ENCODE measurements at regions not wholly inside any gene's neighbourhood (a gene's known extent, or its start where the extent isn't known, plus 50 kb on each side); places are given as distances from the start of the nearest gene placed in this dataset.
A peak's percentile ranks its signal among the peaks of the same experiment; 100 is the strongest.
"Not testable (repeated sequence)": the region's sequence is repeated elsewhere in the genome, so short reads cannot be mapped to it uniquely, and the experiment has no call there.

DNA sequence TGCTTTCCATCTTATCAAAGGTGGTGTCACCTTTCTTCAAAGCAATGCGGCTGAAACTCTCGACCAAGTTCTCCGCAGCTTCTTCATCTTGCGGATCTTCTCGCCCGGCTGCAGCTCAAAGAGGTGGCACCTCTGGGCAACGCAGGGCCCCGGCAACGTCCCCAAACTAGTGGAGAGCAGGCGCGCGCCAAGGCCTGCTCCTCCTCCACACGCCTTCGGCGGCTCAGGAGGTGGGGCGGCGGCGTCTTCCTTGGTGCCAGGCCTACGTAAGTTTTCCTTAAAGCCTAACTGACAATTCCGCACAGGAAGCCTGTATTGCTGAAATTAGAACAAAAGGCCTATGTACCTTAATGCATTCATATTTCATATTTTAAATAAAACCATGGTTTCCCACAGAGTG, 112.0 kb downstream of the TMX1 start:
- DNase-seq: no peak

DNA sequence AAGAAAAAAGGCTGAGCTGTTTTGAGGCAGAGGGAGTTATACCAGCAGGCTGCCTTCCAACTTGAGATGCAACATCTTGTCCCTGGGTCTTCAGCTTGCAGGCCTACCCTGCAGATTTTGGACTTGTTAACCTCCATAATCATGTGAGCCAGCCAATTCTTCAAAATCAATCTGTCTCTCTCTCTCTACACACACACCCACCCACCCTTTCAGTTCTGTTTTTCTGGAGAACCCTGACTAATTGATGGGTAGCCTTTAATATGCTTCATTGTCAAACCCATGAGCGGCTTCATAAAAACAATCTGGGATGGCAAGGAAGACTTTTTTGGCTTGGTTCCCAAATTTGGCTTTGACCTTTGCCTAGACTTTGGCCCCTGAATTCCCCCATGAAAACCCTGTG, 113.9 kb downstream of the TMX1 start:
- DNase-seq: no peak

DNA sequence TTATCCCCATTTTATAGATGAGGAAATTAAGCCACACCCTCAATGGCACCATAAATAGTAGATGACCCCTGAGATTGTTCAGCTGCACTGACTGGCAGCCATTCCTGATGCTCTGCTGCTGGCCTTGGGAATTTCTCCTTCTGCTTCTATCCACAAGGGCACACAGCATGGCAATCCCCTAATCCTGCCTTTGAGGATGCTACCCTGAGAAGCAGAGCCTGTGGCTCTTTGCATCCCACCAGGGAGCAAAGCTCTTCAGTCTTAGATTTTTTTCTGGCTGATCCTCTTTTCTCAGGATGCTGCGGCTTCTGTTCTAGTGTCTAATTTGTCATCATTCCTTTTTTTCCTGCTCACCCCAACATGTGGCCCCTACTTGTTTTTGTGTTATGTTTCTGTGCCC, 114.8 kb downstream of the TMX1 start:
- DNase-seq: no peak

DNA sequence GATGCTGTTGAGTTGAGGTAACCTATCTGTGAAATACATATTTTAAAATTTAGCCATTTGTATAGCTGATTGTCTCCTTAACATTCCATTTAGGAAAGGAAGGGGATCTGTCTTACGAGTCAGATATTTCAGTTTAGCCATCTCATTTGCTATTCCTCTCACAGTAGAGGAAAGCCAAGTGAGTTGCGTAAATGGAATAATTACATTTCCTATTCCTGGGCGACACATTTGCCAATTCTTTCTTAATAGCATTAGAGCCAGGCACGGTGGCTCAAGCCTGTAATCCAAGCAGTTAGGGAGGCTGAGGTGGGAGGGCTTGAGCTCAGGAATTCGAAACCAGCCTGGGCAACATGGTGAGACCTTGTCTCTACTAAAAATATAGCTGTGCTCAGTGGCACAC, 116.3 kb downstream of the TMX1 start:
- no peak for DNase-seq

DNA sequence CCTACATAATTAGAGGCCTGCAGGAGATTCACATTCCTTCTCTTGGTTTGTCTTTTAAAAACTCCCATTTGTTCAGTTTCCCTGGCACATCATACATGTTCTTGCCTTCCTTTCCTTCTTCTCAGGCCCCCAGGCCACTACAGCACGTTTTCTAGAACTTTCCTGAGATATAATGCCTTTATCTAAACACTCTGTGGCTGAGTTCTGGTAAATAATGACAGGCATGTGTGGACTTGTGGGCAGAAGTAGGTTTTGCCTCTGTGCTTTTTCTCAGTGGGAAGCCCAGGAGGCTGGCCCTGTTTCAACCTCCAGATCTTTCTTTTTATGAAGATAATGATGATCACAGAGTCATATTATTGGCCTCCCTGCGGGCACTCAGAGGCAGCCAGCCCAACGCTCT, 117.2 kb downstream of the TMX1 start:
- DNase-seq: no peak

DNA sequence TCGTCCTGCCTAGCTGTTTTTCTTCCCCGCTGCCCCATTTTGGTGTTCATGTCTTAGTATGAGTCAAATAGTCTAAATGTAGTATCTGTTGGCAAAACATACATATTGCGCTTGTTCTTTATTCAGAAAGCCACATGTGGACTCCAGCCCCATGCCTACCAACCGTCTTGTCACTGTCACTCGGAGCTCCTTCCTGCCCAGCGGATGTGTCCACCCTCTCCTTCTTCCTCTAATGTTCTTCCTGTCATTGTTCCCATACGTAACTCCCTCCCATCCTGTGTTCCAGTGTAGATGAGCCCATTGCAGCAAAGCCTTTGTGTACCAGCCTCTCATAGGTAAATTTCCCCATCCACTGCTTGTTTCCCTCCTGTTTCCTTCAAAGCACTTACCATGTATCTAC, 120.5 kb downstream of the TMX1 start:
- no peak for DNase-seq

DNA sequence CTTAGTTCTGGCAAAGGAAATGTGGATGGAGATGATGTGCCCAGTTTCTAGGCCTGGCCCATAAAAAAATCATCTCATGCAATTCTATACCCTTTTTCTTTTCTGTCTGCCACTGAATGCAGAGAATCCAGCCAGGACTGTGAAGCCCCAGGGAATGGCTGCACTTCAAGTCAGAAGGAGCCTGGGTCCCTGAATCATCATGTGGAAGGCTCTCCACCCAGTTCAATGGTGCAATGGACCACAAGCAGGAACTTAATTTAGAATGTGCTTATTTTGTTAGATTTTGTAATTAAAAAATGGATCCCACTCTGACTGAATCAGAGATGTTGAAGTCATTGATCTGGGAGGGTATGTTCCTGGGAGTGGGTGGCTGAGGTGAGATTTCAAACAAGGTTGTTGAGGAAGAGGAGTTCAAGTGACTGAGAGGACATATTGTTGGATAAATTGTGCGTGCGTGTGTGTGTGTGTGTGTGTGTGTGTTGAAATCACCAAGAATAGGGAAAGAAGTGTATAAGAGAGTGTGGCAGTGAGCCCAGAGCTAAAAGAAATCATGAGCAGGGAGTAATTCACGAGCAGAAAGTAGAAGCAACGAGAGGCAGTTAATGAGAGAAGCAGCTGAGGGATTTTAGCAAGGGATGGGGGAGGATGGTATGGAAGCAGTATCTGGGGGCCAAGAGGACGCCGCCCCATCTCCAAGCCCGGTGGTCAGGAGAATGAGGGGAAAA, 125.4 kb downstream of the TMX1 start:
- DNase-seq: no peak

DNA sequence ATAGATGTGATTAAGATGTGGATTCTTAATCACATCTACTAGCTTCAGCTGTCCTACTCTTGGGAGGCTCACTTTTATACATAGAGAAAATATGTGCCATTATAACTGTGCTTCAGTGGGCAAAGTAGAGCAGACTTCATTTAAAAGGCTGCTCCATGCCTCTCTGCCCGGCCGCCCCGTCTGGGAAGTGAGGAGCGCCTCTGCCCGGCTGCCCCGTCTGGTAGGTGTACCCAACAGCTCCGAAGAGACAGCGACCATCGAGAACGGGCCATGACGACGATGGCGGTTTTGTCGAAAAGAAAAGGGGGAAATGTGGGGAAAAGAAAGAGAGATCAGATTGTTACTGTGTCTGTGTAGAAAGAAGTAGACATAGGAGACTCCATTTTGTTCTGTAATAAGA, 126.4 kb downstream of the TMX1 start:
- DNase-seq: not testable (repeated sequence)

DNA sequence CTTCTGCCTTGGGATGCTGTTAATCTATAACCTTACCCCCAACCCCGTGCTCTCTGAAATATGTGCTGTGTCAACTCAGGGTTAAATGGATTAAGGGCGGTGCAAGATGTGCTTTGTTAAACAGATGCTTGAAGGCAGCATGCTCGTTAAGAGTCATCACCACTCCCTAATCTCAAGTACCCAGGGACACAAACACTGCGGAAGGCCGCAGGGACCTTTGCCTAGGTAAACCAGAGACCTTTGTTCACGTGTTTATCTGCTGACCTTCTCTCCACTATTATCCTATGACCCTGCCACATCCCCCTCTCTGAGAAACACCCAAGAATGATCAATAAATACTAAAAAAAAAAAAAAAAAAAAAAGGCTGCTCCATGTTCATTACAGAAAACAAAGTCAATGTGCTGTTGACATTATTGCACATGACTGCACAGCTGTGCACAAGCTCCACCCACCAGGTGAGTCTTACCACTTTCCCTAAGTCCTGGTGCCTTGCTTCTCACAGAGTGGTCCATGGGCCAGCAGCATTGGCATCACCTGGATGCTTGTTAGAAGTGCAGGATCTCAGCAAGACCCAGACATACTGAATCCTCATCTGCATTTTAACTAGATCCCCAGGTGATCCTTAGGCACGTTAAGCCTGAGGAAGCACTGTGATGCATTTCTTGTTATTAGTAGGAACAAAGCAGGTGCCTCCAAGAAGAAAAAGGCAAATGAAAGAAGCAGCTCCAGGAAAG, 127.0 kb downstream of the TMX1 start:
- DNase-seq: not testable (repeated sequence)

DNA sequence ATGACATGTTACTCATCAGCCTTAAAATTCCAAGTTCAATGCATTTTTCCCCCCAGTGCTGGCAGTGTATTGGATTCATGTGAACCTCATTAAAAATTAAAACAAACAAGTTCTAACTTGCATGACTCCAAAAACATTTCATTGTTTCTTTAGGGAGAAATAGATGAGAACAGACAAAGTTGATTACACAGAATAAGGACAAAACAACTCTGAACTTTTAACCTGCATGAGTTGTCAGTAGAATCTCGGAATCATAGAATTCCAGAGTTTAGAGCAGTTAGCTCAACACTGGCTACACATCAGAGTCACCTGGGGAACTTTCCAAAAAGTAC, 127.5 kb downstream of the TMX1 start:
- no peak for DNase-seq

DNA sequence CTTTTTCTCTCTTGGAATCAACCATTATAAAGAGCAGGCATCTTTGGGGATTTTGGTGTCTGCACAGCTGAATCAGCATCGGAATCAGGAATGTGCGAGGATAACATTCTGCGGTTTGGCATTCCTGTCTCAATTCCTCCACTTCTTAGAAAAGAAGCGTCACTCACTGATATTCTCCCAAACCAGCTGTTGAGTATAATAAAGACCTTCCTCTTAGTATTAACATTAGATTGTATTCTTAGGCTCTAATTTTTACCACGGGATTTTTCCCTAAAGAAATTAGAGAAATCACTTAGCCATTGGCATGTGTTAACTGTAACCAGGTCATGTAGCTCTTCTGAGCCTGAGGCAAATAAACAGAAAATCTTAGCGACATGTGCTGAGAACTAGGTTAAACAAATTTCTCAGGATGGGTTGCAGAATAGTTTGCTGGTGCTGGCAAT, 128.7 kb downstream of the TMX1 start:
- no peak for DNase-seq

DNA sequence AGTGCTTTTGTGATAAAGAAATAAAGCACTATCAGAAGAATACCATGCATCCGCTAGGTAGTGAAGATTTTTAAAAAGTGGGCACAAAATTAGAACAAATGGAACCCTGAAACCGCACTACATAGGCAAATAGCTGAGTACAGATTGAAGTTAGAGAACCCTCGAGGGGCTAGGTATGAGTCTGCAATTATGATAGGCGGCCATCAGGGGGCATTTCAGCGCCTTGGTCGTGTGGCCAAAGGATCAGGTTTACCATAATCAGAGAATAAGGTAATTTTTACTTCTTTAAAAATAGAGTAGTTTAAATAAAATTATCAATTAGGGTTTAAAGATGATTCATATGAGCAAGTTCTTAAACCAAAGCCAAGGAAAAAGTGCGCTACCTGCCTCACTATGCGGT, 129.8 kb downstream of the TMX1 start:
- DNase-seq: peak; percentile 15

DNA sequence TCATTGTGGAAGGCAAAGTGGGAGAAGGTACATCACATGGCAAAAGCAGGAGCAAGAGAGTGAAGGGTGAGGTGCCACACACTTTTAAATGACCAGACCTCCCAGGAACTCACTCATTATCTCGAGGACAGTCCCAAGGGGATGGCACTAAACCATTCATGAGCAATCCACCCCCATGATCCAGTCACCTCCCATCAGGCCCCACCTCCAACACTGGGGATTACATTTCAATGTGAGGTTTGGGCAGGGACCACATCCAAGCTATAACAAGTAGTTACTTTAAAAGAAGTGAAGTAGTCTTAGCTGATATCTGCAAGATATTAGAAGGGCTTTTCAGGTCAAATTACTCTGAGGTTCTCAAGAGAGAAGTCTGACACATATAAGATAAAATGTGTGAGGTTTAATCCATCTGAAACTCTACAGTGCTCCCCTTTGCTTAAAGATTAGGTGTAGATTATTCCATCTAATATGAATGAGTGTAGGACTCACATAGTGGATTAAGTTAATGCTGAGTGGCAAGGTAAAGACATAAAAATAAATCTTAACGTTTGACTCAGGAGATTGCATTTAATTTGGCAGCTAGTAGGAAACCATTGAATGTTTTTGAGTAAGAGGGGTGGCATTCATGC, 130.8 kb downstream of the TMX1 start:
- DNase-seq: no peak

DNA sequence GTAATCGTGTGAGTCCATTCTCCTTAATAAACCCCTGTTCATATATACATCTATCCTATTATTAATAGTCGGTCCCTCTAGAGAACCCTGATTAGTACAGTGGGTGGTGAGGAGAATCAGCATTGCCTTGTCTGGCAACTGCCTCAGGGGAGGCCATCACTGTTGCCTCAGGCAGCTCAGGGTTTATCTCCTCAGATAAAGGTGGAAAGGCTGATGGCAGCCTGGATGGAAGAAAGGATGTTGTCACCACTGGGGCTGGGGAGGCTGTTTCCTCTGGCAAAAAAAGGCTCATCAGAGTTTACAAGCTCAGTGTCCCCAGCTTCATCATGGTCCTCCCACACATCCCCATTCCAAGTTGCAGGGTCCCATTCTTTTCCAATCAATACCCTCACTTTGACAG, 137.1 kb downstream of the TMX1 start:
- DNase-seq: not testable (repeated sequence)

DNA sequence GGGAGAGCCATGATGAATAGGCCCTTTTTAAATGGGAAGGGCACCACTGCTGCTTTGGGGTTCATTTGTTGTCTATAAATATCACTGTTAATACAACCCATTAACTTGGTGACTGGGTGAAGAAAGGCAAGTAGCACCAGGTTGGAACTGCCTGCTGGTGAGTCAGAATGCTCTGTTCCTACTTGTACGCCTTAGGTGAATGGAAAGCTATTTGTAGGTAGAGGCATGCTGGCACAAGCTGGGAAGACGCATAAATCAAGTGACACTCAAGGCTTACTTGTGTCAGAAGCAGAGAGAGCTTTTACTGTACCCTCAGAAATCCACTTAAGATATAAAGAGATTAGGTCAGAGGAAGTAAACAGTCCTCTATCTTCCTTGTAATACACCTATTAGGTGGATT, 142.5 kb downstream of the TMX1 start:
- no peak for DNase-seq

DNA sequence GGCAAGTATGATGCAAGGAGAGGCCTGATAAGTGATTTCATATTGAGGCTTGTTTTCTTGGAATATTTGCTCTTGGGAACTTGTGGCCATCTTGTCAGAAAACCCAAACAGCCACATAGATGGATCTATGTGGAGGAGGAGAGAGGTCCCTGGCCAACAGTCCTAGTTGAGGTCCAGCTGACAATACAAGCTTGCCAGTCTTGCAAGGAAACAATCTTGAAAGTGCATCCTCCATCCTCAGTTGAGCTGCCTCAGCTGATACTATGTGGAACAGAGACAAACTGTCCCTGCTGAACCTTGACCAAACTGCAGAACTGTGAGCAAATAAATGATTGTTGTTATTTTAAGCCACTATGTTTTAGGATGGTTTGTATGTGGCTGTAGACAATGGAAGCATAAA, 146.4 kb downstream of the TMX1 start:
- DNase-seq: no peak

DNA sequence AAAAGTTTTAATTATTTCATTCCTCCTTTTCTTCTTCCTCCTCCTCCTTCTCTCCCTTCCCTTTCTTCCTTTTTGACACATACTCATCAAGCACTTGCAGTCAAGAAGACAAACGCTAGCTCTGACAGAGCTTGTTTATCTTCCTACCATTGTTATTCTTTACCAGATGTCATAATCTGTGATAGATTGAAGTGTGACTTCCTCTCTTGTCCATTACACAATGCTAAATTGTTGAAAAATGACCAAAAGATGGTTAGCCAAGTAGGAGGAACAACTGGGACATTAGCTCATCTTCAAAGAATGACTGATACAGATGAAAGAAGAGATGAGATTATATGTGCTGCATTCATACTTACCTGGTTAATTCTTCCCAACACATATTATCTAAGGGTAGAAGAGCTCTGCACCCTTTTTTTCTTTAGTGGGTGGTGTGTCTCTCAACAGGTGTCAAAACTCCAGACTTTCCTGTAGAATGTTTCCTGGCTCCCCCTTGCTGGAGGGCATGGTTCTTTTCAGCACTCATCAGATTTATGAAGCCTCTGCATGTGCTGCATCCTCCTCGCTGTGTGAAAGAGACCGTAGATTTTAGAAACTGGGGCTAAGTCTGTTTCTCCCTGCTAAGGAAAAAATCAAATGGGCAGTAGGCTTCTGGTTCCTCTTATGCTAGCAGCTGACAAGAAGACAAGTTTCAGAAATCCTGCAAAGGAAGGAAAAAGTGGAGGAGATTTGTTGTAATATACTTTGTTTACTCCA, 147.1 kb downstream of the TMX1 start:
- no peak for DNase-seq

DNA sequence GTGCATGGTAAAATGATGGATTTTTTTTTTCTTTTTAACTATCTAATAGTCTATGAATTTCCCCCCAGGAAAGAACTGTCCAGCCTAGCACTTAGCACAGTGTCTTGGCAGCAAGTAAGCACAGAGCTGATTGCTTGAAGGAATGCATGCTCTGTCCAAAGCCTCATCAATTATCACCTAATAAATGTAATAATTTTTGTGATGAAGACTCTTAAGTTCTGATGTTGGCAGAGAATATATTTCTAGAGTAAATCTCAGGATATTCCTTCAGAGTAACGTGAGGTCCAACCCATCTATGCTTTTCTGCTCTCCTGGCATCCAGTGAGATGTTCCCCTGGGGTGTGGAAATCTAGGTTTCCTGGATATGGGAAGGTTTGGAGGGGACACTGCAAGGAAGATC, 152.4 kb downstream of the TMX1 start:
- DNase-seq: no peak

DNA sequence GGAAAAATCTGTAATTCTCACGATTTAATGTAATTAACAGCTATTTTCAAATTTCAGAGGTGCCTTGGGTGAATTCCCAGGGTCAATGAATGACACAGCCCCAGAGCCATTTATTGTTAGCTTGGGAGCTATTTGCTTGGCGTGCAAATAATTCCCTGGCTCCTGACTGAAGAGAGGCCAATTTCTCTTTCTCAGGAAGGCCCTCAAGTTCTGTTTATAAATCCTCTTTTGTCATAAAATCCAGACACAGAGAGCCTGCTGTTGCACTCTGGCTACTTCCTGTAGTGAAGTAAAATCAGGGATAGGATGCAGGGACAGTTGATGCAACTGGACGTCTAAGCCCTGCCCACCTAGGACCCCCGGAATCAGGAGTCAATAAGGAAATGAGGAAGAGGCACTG, 154.3 kb downstream of the TMX1 start:
- no peak for DNase-seq

DNA sequence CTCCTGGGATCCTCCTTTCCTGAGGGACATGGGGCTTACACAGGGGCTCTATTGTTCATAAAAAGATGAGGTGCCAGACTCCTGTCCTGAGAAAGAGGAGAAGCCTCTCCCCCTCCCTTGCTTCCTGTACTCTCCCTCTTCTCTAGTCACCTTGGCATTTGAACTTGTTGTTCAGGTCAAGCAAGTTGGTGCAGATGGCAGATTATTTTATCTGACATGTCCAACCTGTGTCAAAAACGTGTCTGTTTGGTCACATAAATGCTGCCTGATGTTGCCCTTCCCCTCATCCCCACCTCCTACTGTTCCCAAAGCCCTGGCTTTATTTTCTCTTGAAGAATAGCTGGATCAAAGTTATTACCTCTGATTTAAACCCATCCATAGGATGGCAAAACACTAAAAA, 154.8 kb downstream of the TMX1 start:
- no peak for DNase-seq

DNA sequence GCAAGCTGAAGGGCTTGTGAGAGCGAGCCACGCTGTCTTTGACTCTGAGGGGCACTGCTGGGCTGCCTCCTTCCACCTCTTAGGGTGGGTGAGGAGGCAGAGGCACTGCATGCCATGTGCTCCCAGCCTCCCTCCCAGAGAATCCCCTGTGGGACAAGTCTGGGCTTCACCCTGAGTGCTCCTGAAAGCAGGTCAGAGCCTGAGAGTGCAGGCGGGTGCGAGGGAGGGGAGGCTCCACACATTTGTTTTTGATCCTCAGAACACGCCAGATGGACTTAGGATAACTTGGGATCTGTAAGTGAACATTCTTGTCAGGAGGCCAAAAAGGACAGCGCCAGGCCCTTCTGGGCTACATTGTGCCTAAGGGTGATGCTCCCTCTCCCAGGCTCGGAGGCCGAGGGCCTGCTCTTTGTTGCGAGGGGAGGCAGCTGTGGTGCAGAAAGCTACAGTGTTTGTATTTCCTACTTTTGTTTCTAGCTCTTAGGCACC, 155.4 kb downstream of the TMX1 start:
- no peak for DNase-seq

DNA sequence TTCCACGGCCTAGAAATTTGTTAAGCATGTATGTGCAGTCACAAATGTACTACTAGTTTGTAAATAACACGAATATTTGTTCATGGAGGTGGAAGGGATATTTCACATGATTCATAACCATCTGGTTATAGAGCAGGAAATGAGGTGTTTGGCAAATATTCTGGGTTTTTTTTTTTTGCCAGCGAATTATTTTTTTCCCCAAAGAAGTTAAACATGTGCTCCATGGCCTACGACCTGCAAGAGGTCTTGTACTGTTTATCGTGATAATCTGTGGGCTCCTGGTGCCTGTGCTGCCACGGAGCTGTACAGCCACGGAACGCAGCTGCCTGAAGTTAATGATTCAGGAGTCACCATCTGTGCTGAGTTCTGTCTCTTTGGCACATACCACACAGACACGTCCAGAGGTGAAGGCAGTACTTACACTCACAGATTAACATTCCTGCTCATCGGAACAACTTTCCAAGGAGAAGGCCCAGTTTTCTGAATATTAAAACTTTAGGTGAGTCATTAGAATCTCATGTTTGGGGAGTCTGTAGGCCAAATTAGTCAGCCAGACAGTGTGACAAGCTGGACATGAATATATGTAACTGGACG, 156.3 kb downstream of the TMX1 start:
- no peak for DNase-seq

DNA sequence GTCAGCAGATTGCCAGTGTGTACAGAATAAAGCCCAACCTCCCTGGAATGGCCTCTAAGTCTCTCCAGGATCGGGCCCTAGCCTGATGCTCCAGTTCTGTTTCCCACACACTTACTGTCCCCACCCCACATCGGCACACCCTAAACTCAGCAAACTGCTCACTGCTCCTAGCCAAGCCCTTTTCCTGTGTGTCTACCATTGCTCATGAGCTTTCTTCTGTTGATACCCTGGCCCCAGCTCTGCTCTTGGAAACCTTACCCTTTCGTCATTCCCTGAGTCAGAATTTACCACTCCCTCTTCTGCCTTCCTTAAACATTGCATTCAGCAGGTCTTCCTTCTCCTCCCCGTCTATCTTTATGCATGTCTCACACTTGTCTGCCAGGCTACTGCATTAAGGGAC, 158.9 kb downstream of the TMX1 start:
- DNase-seq: no peak

Measured in hematopoietic multipotent progenitor cell treated with erythropoietin and hydrocortisone succinate and interleukin-3 and kit ligand, for 8 days (in vitro differentiated cells).